GM19452 (cell line): ENCODE measurements at regions not wholly inside any gene's neighbourhood (a gene's known extent, or its start where the extent isn't known, plus 50 kb on each side); places are given as distances from the start of the nearest gene placed in this dataset.

Experiments used
- ATAC-seq: cut with Tn5 transposase; IDR thresholded peaks from one replicate; pipeline ENCODE4 v1.9.1; 2021; ENCODE audit not compliant: unreplicated experiment

- no peak for ATAC-seq
Measured at GRCh38 chr4:54542540-54543041, 115.2 kb upstream of the KIT start.

DNA sequence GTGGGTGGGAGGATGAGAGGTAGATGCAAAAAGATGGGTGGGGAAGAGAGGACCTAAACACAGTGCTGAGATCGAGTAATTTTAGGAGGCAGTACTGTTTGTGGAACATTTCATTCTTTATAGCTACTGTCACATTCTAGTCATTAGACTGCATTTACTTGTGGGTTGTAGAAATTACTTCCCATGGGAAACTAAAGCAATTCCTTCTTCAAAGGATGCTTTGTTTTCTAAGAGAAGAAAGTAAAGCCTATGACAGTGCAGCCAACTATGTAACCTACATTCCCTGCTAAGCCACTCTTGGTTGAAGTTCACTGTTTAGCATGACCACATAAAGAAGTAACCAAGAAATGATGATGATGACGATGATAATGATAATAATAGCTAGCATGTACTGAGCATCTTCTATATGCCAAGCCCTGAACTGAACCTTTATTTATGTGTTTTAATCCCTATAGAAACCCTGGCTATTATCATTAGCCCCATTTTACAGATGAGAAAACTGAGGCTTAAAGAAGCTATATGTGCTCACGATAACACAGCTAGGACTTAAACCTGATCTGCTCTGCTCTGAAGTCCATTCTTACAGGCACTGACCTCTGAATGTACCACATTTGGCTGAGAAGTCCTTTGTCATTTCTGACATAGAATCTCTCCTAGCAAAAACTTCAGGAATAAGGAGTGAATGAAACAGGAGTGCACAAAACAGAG is 114.5 kb upstream of the KIT start:
- ATAC-seq = no peak

- no peak for ATAC-seq
Measured at GRCh38 chr4:54545663-54546424, 111.9 kb upstream of the KIT start.

DNA sequence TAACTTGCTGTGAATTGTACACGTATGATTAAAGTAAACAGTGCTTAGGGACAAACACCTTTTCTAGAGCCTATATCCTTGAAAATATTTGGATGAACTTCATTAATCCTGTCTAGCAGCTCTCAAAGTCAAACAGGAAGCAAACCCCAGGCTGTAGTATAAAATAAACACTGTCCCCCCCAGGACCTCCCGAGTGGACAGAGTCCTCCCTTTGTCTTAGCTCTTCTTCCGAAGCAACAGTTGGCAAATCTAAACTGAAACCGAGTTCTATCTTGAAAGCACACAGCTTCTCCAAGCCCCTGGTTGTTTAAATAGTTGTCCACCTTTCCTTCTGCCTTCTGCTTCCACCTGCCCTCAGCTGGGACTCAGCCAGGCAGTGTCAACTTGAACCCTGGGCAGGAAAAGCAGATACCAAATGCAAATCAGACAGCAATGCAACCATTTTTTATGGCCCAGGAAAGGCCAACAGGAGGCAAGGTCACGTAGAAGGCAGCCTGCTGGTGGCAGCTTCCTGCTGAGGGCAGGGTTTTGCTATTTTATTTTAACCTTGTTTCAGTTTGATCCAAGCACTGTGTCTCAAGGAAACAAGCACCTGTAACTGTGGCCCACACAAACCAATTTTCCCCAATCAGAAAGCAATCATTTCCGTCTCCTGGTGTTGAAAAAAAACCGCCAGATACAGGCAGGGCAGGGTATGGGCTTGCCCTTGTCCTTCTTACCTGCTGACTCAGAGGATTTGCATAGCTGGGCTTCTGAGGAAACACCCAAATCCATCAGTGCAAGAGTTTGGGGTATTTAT is 110.3 kb upstream of the KIT start:
- peak; percentile 65 for ATAC-seq

GRCh38 chr4:54548098-54548620 is 109.6 kb upstream of the KIT start:
- ATAC-seq = peak; percentile 38

- no peak for ATAC-seq
Measured at GRCh38 chr4:54548831-54549460, 108.8 kb upstream of the KIT start.

DNA sequence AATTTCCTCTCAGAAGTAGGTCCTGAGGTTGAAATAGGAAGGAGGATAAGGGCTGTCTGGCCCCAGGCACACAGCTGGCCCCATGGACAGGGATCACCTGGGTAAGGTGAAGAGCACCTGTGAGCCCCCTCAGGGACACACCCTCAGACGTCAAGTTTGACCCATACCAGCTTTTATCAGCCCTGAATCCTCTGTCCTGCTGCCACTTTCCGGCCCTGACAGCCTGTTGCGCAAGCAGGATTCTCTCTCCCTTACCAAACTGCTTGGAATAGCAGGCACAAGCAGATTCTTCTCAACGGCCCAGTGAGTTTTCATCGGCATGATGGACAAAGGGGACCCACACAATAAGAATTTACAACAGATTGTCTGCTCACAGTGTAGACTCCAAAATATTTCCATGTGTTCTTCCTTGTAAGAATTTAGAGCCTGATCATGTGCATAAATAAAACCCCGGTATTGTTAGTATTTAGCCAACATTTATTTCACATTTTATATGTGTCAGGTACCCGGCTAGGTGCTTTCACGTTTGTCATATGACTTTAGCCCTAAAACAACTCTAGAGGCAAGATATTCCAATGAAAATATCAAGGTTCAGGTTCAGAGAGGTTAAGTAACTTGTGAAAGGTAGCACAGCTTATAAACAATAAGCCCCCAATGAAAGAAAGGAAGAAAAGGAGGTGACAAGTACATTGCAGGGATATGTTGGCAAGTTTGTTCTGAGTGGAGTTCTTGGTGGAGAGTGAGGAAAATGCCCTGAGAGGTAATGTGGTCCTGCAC is 107.2 kb upstream of the KIT start:
- no peak for ATAC-seq

DNA sequence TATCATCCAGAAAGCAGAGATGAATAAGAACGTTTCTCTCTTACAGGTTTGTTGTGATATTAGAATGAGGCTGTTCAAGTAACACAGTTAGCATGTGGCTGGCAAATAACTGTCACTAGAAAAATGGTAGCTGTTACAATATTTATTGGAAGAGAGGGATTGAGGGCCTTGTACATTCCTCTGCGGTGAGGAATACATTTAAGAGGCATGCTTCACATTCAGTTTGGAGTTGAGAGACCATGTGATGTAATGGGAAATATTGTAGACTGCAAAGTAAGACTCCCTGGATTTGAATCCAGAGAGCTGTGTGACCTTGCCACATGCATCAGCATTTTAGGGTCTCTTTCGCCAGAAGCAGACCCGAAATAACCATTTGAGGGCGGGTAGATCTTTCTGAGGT is 104.8 kb upstream of the KIT start:
- ATAC-seq = no peak

DNA sequence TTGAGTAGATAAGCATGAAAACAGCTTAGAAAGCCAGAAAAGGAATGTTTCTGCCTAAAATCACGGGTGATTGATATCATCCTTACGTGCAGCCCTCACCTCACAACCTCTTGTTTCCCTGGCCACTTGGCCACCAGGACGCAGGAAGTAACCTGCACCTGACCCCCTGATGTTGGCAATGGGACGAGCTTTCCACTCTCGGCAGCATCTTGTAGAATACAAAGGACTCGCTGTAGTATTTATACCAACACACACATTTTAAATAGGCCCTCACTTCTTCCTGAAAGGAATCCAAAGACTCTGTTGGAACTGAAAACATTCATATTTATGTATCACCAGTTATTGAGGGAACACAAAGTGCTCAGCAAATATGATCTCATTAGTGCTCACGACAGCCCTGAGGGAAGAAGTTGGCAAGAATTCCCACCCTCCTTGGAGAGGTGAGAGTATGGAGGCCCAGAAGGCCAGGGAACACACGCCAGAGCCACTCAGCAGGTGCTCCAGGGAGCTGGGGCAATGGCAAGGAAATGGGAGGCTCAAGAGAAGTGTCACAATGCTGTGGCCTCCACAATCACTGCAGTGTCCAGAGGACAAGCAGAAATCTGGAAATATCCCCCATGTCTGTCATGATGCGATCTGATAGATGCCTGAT is 103.3 kb upstream of the KIT start:
- no peak for ATAC-seq

- no peak for ATAC-seq
Measured at GRCh38 chr4:54556051-54556450, 101.7 kb upstream of the KIT start.

DNA sequence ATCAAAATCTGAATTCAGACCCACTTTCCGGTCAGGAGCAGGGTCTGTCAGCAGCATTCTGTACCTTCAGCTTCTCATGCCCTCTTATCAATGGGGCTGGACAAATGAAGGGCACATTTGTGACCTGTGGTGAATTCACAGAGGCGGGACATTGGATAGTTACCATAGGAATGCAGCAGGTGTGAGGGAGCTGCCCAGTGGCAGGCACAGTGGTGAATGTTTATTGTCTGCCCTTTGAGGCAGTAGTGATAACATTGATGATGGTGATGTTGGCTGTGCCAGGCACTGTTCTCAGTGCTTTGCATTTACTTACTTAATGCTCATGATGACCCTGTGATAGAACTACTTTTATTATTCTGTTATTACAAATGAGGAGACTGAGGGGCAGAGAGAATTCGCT is 101.2 kb upstream of the KIT start:
- no peak for ATAC-seq

GRCh38 chr4:54558889-54559677 is 98.7 kb upstream of the KIT start:
- ATAC-seq = no peak

DNA sequence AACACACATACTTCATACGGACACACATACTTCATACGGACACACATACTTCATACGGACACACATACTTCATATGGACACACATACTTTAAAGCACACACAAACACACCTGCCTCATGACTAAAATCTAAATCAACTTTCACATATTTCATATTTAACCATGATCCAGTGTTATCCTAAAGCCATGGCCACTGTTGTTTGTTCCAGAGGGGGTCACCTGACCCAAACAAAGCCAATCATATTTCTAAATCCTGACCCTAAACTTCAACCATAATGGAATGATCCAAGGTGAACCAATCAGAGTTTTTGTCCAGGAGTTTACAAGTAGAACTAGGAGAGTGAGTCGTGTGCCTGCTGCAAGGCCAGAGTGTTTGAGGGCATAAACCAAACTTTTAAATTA is 97.2 kb upstream of the KIT start:
- ATAC-seq = no peak

DNA sequence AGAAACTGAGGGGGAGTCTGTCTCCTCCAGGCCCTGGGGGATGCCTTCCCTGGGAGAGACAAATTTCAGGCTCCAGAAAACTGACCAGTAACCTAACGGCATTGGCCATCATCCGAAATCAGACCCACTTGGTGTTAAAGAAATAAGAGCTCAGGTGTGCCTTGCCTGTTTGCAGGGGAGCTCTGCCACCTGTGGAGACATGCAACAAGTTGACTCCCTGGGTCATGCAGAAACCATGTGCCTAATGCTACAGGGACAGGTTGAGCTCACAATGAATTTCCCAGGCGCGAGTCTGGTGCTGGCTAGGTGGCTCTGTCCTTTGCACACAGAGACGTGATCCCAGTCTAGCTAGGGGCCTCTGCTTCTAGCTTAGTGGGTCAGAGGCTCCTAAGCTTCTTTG is 95.8 kb upstream of the KIT start:
- ATAC-seq = no peak

- ATAC-seq = peak; percentile 86
Measured at GRCh38 chr4:54566608-54567007, 91.1 kb upstream of the KIT start.

DNA sequence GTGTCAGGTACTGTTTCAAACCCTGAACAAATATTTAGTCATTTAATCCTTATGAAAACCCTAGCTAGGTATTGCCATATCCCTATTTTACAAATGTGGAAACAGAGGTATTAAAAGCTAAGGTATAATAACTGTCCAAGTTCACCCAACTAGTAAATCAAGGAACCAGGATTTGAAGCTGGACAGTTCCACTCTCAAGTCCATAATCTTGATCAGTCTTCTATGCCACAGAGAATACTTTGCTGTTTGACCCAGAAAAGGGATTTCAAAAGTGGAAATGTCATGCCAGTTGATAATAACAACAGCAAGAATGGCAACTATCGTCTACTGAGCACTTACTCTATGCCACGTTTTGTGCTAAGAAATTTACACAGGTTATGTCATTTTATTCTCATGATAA is 90.4 kb upstream of the KIT start:
- no peak for ATAC-seq

DNA sequence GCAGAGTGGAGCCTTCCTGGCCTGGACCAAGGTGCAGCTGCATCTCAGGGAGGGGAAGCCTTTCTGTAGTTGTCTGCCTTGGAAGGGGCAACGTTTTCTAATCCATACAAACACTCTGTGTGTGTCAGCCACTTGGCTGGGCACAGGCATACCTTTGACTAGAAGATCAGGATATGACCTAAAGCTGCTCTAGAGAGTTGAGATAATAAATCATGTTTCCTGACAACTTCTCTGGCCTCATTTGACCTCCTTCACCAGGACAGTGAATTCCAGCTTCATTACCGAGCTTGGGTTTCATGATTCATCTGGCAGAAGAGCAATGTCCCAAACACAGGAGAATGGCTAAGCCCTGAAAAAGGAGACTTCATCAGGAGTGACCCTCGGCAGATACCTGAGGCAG is 89.6 kb upstream of the KIT start:
- no peak for ATAC-seq

DNA sequence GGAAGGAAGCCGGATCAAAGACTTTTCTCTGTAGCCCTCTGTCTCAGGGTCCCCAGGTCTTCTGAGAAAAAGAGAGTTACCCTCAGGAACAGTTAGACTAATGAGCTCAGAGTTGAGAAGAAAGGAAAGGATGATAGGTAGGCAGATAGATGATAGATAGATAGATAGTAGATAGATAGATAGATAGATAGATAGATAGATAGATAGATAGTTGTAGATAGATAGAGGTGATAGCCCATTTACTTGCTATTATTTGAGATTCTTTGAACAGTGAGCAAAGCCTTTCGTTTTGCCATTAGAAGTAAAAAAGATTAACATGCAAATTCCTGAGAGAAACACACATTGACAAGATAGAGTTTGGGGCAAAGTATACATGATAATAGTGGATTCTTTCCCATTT is 86.9 kb upstream of the KIT start:
- no peak for ATAC-seq
